GDM1 (cell line): ENCODE measurements at regions not wholly inside any gene's neighbourhood (a gene's known extent, or its start where the extent isn't known, plus 50 kb on each side); places are given as distances from the start of the nearest gene placed in this dataset.

Experiments
- DNase-seq: peaks from one replicate; lab custom pipeline; 2025; lab: John Stamatoyannopoulos, UW

- no peak for DNase-seq
Measured at GRCh38 chr9:107751567-107752210, 262.1 kb upstream of the KLF4 start.

DNA sequence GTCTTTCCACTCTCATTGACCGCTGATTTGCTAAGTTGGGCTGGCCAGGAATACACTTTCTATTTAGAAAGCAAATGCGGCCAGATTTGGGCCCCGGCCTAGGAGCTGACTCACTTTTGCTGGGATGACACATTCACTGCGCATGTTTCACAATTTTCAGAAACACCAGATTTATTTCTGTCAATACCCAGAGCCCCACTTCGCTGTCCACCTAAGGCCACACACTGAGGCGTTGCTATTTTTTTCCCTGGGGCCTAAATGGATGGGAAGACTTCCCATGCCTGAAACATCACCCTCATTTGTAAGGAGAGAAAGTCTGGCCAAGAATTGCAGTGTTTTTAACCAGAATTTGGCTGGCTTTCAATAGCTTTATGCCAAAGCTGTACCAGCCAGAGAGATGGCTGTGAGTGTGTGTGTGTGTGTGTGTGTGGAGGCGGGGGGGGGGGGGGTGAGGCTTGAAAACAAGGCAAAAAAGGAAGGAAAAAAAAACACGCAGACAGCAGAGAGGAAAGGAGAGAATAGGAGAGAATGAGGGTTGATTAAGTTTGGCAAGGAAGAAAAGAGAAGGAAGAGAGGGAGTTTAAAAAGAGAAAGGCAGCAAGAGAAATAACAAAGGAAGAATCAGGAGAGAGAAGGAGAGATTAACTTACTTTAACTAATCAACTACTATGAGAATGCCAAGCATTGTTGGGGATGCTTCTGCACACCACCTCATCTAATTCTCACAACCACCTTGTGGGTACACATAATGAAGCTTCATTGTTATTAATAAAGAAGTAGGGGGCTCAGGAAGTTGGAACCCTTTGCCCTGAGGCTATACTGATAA, 261.4 kb upstream of the KLF4 start:
- no peak for DNase-seq

- DNase-seq: no peak
Measured at GRCh38 chr9:107749787-107750444, 260.3 kb upstream of the KLF4 start.

DNA sequence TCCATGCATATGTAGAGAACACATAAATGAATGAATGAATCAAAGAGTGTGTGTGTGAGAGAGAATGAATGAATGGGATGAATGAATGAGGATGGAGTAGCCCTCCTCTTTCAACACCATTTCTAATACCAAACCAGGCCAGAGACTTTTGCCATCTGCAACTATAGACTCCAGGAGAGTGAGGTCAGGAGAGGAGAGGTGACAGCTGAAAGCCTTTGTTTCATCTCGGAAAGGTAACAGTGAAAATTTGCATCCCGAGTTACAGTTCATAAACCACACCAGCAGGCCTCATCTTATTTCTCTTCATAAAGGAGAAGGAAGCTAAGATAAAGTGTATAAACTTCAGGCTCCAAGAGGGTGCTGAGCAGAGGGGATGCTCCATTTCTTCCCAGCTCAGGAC, 255.3 kb upstream of the KLF4 start:
- no peak for DNase-seq

GRCh38 chr9:107742531-107743309, 253.2 kb upstream of the KLF4 start:
- DNase-seq: no peak

GRCh38 chr9:107740088-107740980, 250.8 kb upstream of the KLF4 start:
- no peak for DNase-seq

DNA sequence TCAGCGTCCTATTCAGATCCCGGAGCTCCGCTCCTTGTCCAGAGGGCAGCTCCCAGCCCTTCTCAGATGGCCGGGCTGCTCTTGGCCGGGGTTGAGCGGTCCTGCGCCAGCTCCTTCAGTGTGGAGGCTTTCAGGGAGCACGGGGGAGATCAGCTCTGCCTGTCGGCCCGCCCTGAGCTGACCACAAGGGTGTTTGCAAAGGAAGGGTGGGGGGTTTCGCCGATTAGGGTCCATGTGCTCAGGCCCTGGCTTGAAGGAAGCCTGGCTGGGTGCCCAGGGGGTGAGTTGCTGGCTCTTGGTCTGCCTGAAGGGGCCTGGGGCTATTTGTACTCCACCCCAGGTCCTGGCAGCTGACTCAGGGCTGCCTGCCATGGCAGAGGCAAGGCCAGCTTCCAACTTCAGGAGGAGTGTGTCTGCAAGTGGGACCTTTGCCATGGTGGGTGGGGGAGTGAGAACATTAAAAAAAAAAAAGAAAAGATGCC, 250.1 kb upstream of the KLF4 start:
- DNase-seq: no peak

- no peak for DNase-seq
Measured at GRCh38 chr9:107738789-107739188, 249.2 kb upstream of the KLF4 start.

- no peak for DNase-seq
Measured at GRCh38 chr9:107737987-107738743, 248.6 kb upstream of the KLF4 start.

GRCh38 chr9:107737610-107737986, 248.0 kb upstream of the KLF4 start:
- no peak for DNase-seq

DNA sequence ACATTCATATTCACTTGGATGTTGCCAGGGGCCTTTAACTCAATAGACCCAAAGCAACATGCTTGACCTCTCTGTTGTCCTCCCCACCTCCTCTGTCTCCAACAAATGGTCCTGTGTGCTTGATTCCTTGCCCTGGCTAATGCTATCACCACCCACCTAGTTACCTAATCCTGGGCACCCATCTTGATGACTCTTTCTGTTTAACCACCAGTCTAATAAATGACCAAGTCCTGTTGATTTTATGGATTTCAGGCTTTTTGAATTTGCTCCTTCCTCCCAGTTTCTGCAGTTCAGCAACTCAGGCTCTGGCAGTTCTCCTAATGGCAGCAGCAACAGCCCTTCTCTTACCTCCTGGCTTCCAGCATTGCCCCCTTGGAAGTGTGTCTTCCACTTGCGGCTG, 246.3 kb upstream of the KLF4 start:
- DNase-seq: no peak

GRCh38 chr9:107734256-107735013, 244.9 kb upstream of the KLF4 start:
- no peak for DNase-seq

GRCh38 chr9:107733523-107733894, 243.9 kb upstream of the KLF4 start:
- DNase-seq: no peak

- no peak for DNase-seq
Measured at GRCh38 chr9:107732781-107733522, 243.4 kb upstream of the KLF4 start.

DNA sequence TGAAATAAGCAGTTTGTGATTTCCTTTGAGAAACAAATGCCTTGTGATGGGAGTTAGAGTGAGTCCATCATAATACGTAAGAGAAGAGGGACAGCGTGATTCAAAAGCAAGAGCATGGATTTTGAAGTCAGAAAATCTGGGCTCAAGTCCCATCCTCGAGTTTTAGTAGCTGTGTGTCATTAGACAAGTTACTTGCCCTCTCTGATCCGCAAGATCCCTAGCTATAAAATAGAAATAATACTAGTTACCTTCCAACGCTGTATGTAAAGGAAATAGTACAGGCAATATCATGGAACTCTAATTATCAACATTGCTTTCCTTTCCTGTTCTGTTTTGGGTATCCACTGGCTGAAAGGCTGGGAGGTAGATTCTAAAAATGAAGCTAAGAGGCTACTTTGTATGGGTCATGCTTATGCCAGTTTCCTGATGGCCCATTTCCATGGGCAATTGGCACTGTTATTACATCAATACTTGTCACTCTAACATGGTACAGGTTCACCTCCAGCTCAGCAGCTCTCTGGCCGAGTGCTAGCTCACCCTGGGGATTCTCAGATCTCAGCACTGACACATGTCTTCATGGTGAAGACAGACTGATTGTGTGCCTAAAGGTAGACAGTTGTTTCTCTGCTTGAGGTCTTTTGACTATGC, 241.7 kb upstream of the KLF4 start:
- DNase-seq: no peak

- DNase-seq: no peak
Measured at GRCh38 chr9:107730666-107731065, 241.1 kb upstream of the KLF4 start.

DNA sequence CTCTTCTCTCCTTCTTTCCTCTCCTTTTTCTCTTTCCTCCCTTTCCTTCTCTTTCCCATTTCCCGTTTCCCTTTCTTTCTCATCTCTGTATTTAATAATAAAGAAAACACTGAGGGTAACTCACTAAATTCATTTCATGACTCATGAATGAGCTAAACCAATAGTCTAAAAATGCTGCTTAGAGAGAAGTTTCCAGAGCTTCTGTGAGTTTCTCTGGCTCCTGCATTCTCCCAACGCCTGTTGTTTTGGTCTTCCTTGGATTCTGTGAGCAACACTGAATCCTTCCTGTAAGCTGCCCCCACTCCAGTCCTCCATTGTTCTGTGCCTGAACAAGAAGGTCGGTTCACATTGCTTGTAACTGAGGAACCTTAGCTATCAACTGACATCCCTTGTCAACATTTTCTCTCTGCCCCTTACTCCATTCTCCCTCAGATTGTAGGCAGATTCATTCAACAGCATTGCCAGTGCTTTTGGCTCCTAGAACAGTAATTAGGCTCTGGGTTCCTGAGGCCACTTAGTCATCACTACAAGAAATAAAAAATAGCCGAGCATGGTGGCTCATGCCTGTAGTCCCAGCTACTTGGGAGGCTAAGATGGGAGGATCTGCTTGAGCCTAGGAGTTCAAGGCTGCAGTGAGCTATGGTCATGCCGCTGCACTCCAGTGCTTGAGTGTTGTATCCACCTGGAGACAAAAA, 237.7 kb upstream of the KLF4 start:
- DNase-seq: no peak

DNA sequence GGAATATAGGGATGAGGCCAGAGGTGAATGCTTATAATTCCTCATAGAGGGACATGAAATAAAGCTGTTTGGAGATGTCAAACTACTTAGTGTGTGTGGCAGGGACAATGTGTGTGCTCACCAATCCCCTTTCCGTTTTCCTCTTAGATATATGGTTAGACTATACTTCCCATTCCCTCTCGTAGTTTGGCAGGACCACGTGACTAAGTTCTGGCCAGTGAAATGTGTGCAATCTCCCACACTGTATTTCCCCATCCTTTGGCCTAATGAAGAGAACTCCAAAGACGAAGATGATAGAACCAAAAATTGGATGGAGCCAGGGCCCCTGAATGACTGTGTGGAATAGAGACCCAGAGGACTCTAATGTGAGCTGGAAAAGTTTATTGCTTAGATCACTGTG, 233.4 kb upstream of the KLF4 start:
- no peak for DNase-seq
